SU-DHL-6 (cell line): ENCODE measurements at regions not wholly inside any gene's neighbourhood (a gene's known extent, or its start where the extent isn't known, plus 50 kb on each side); places are given as distances from the start of the nearest gene placed in this dataset.

Experiments used
- CTCF ChIP-seq: fragments of 200-600 bp; sonication (generic); IDR thresholded peaks from one replicate; pipeline ENCODE4 v1.5.1; 2017; ENCODE audit warnings: antibody characterized with exemption, mild to moderate bottlenecking, low read length, moderate library complexity; ENCODE audit not compliant: insufficient read depth, poor library complexity, severe bottlenecking
- EZH2phosphoT487 ChIP-seq: fragments of 200-600 bp; sonication (generic), shearing (Covaris generic); conservative IDR thresholded peaks from 2 replicates; pipeline ENCODE4 v1.6.1; 2018; ENCODE audit warnings: mild to moderate bottlenecking, antibody characterized with exemption, low read length, moderate library complexity, mixed read lengths

GRCh38 chr2:12044857-12045256 lies 298.4 kb downstream of the LPIN1 start:
- TF ChIP-seq CTCF (no peak), EZH2phosphoT487 (no peak)
